T-helper 1 cell treated with Interleukin-12 subunit alpha and Interleukin-12 subunit beta and Interleukin-4 antibody, amounts not matched to agents 30 μg/mL and 1 μg/mL, for 36 hours (primary cell): ENCODE measurements at regions not wholly inside any gene's neighbourhood (a gene's known extent, or its start where the extent isn't known, plus 50 kb on each side); places are given as distances from the start of the nearest gene placed in this dataset.

Experiments
- H3K27ac Mint-ChIP-seq: one replicate; pipeline ENCODE4 v1.8.0; 2021; ENCODE audit warnings: mild to moderate bottlenecking, mixed read lengths
- H3K27me3 Mint-ChIP-seq: one replicate; pipeline ENCODE4 v1.8.0; 2021; ENCODE audit warnings: low read depth, mixed read lengths
- H3K36me3 Mint-ChIP-seq: one replicate; pipeline ENCODE4 v1.8.0; 2021; ENCODE audit warnings: low read depth, mixed read lengths
- H3K4me1 Mint-ChIP-seq: one replicate; pipeline ENCODE4 v1.8.0; 2021; ENCODE audit warnings: low read depth, mixed read lengths
- H3K4me3 Mint-ChIP-seq: one replicate; pipeline ENCODE4 v1.8.0; 2021; ENCODE audit warnings: mild to moderate bottlenecking, moderate library complexity, mixed read lengths
- H3K9me3 Mint-ChIP-seq: one replicate; pipeline ENCODE4 v1.8.0; 2021; ENCODE audit warnings: mixed read lengths

DNA sequence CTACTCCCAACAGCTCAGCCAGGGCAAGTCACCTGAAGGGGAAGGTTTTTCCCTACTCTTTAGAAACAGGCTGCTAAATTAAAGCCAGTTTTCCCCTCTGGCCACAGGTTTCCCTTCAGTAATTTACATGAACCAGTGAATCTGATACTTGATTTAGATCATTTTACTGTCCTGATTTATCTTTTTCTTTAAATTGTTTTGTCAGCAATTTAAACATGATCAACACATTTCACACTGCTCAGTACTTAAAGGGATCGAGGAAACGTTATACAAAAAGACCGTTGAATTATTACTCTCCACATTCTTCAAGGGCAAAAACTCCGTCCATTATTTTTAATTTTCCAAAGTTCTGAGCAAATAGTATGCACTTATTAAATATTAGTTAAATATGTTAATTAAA, 1165.7 kb upstream of the GYPC start:
- Mint-ChIP-seq H3K9me3 (peaks cover 11% of the 10 kb centered on the region), H3K36me3 (no peaks in the 10 kb centered on the region), H3K27ac (no peak overlapping the region), H3K27me3 (no peaks in the 10 kb centered on the region), H3K4me3 (no peak overlapping the region), H3K4me1 (no peaks in the 10 kb centered on the region)

DNA sequence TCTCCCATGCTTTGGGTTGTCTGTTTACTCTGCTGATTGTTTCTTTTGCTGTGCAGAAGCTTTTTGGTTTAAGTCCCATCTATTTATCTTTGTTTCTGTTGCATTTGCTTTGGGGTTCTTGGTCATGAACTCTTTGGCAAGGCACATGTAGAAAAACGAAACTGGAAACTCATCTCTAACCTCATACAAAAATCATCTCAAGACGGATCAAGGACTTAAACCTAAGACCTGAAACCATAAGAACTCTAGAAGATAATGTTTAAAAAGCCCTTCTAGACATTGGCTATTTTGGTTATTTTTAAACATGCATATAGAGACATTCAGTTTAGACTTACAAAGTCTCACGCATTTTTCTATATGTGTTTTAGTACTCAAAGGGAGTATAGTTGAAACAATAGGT, 1164.3 kb upstream of the GYPC start:
- H3K36me3 Mint-ChIP-seq, result no peaks in the 10 kb centered on the region
- no peaks in the 10 kb centered on the region for H3K27me3 Mint-ChIP-seq
- H3K9me3 Mint-ChIP-seq, result peaks cover 11% of the 10 kb centered on the region
- no peak overlapping the region for H3K4me3 Mint-ChIP-seq
- H3K4me1 Mint-ChIP-seq, result no peaks in the 10 kb centered on the region
- no peak overlapping the region for H3K27ac Mint-ChIP-seq

DNA sequence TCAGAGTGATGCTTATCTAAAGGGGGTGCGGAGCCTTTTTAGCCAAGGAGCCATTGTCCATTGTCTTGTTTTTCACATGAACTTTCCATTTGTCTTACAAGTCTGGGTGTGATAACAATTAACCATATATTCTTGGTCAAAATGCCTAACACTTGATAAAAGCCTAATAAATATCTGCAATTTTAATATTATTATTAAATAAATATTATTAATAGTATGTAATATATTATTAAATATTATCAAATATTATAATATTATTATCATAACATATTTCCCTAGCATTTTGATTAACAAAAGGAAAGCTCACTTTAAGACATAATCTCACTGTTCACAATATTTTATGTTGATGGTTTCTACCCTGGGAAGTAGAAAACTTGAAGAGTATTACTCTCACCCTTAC, 1143.6 kb upstream of the GYPC start:
- Mint-ChIP-seq H3K4me1 (no peaks in the 10 kb centered on the region), H3K36me3 (no peaks in the 10 kb centered on the region), H3K9me3 (peaks cover 7% of the 10 kb centered on the region), H3K4me3 (no peak overlapping the region), H3K27me3 (no peaks in the 10 kb centered on the region), H3K27ac (no peak overlapping the region)

DNA sequence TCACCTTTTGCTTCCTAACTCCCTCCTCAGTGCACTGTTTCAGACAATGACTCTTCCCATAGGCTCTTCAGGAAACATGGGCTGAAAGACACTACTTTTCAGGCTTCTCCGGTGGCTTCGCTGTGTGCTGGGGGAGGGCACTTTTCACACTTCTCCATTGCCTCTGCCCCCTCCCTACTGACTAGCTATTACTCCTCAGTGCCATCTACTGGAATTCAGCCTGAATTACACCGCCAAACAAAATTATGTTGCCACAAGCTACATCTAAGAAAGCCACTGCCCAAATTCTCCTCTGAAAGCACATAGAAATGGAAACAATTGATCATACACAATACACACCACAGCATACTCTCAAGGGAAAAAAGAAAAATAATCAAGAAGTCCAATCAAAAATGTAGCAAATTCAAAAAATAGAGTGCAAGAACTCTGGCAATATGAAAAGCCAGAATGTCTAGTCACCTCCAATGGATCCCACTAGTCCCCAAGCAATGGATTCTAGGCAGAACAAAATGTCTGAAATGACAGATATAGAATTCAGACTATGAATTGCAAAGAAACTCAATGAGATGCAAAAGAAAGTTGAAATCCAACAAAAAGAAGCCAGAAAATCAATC, 1139.4 kb upstream of the GYPC start:
- Mint-ChIP-seq H3K4me3 (no peak overlapping the region), H3K27me3 (no peaks in the 10 kb centered on the region), H3K27ac (no peak overlapping the region), H3K36me3 (no peaks in the 10 kb centered on the region), H3K9me3 (peaks cover 4% of the 10 kb centered on the region), H3K4me1 (no peaks in the 10 kb centered on the region)

DNA sequence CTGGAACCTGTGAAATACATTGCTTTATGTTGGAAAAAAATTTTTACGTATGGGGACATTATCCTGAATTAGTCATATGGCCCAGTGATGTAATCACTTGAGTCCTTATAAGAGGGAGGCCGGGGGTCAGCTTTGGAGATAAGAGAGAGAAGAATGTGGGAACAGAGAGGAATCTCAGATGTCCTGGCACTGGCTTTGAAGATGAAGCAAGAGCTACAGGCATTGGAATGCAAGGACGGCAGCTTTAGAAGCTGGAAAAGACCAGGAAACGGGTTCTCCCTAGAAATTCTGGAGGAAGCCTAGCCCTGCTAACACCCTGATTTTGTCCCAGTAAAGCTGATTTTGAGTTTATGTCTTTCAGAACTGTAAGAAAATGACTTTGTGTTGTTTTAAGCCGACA, 1129.9 kb upstream of the GYPC start:
- Mint-ChIP-seq H3K27ac (no peak overlapping the region), H3K36me3 (no peaks in the 10 kb centered on the region), H3K4me3 (no peak overlapping the region), H3K4me1 (no peaks in the 10 kb centered on the region), H3K9me3 (peaks cover 4% of the 10 kb centered on the region), H3K27me3 (no peaks in the 10 kb centered on the region)

DNA sequence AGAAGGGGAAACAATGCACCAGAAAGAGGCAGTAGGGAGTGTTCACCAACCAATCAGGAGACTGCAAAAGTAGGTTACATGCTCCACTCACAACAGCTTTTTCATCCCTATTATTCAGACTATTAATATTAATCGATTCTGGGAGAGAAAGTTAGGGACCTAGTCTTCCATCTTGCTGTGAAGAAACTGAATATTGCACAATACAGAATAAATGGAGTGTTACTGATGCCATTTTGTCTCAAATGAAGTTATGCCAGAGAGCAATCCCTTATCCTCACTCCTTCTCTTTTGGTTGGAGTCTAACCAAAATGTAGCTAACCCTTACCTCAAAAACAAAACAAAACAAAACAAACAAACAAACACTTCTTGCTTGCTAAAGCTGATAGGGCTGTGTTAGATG, 1120.9 kb upstream of the GYPC start:
- Mint-ChIP-seq H3K27me3 (no peaks in the 10 kb centered on the region), H3K4me1 (no peaks in the 10 kb centered on the region), H3K36me3 (no peaks in the 10 kb centered on the region), H3K9me3 (peaks cover 15% of the 10 kb centered on the region), H3K4me3 (no peak overlapping the region), H3K27ac (no peak overlapping the region)

DNA sequence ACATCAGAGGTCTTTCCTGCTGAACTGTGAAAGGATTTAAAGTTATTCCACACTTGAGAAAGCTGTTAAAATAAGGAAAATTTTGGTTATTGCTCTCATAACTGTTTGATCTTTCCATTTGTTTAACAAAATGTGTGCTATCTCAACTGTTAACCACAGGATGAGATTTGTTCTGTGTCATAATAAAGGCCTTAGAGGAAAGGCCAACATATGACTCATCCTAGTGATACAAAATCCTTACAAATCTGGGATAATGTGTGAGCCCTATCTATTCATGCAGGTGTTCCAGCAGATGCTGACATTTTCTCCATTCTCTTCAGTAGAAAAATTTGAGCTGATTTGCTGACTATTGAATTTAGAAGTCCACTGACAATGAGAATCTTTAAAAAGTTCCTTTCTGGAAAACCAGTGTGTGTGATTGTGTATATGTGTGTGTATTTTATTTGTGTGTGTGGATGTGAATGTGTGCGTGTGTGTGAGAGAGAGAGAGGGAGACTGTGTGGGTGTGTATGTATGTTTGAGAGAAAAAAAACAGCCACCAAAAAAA, 1111.9 kb upstream of the GYPC start:
- peaks cover 4% of the 10 kb centered on the region for H3K9me3 Mint-ChIP-seq
- H3K27ac Mint-ChIP-seq, result no peak overlapping the region
- no peaks in the 10 kb centered on the region for H3K36me3 Mint-ChIP-seq
- no peaks in the 10 kb centered on the region for H3K27me3 Mint-ChIP-seq
- H3K4me3 Mint-ChIP-seq, result no peak overlapping the region
- H3K4me1 Mint-ChIP-seq, result no peaks in the 10 kb centered on the region

DNA sequence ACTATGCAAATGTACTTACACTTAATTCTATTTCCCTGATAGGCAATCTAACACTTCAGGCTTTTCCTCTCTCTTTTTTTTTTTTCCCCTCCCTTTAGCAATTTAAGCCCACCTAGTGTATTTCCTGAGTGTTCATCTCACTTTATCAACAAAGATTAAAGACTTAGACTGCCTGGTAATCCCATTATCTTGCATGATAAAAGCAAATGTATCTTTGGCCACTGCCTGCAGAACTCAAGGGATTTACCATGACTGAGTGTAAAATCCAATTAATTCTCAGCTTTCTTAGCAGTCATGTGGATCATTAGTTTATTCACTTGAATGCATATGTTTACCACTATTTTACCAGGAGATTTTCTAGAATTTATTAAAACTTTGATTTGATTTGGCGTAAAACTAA, 1102.2 kb upstream of the GYPC start:
- Mint-ChIP-seq H3K4me3 (no peak overlapping the region), H3K9me3 (peaks cover 16% of the 10 kb centered on the region), H3K4me1 (no peaks in the 10 kb centered on the region), H3K36me3 (no peaks in the 10 kb centered on the region), H3K27me3 (no peaks in the 10 kb centered on the region), H3K27ac (no peak overlapping the region)

DNA sequence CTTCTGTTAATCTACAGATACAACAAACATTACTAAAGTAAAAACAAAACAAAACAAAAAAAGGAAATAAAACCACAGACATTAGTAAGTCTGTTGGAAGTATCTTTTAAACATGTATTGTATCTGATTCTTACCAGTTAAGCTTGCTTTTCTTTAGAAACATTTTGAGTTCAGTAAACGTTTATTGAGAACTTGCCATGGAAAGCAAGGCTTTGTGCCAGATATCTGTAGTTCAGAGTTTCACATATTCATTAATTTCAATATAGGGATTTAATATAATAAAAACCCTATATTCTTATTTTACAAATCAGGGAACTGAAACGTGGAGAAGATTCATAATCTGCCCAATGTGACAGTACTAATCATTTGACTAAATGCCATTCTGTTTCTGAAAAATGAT, 1101.0 kb upstream of the GYPC start:
- H3K36me3 Mint-ChIP-seq, result no peaks in the 10 kb centered on the region
- no peak overlapping the region for H3K27ac Mint-ChIP-seq
- no peaks in the 10 kb centered on the region for H3K4me1 Mint-ChIP-seq
- H3K27me3 Mint-ChIP-seq, result no peaks in the 10 kb centered on the region
- H3K4me3 Mint-ChIP-seq, result no peak overlapping the region
- H3K9me3 Mint-ChIP-seq, result peaks cover 9% of the 10 kb centered on the region

DNA sequence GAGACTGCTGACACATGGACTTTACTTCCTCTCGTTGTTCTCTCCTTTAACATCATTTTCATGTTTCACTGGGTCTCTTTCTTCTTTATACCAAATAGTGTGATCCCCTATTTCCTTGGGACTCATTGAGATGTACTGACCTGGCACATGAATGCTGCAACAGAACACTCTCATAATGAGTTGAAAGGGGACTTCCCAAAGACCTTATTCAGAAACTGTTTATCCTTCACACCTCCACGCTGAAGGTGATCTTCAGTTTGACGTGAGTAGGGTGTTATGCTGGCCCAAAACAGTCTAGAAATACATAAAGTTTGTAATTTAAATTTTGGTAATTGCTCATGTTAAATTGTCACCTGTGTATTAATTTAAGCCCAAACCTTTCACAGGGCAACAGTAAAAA, 1096.8 kb upstream of the GYPC start:
- Mint-ChIP-seq H3K36me3 (no peaks in the 10 kb centered on the region), H3K27ac (no peak overlapping the region), H3K27me3 (no peaks in the 10 kb centered on the region), H3K4me3 (no peak overlapping the region), H3K4me1 (no peaks in the 10 kb centered on the region), H3K9me3 (no peaks in the 10 kb centered on the region)

DNA sequence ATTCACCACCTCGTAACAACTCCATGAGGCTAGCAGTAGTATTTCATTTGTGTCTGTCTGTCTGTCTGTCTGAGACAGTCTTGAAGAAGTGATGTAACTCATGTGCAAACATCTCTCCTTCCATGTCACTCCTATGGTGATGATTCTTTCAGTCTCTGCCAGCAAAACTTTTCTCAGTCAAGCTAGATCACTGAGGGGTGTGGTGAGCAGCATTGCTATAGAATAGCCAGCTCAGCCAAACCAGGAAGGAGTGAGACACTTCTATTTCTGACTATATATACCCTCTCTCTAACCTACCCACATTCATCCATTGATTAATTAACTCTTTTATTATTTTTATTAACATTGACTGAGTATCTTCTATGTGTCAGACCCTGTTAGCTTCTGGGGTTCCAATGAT, 1095.1 kb upstream of the GYPC start:
- Mint-ChIP-seq H3K4me1 (no peaks in the 10 kb centered on the region), H3K9me3 (no peaks in the 10 kb centered on the region), H3K36me3 (no peaks in the 10 kb centered on the region), H3K27ac (no peak overlapping the region), H3K4me3 (no peak overlapping the region), H3K27me3 (no peaks in the 10 kb centered on the region)

DNA sequence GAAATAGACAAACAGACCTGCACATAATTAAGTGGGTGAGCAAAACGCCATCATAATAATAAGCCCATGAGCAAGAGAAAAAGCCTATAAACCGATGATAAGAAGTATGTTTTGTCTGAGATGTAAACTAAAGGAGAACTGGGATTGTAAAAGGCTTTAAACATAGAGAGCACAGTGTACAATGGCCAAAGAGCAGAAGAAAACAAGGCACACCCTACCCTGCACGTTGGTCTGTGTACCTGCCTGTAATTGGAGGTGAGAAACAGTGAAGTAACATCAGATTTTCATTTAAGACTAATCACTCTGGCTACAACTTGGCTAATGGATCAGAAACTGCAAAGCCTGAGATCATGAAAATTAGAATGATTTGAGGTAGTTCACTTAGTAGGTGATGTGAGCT, 1094.7 kb upstream of the GYPC start:
- Mint-ChIP-seq H3K9me3 (no peaks in the 10 kb centered on the region), H3K27ac (no peak overlapping the region), H3K4me3 (no peak overlapping the region), H3K4me1 (no peaks in the 10 kb centered on the region), H3K36me3 (no peaks in the 10 kb centered on the region), H3K27me3 (no peaks in the 10 kb centered on the region)

DNA sequence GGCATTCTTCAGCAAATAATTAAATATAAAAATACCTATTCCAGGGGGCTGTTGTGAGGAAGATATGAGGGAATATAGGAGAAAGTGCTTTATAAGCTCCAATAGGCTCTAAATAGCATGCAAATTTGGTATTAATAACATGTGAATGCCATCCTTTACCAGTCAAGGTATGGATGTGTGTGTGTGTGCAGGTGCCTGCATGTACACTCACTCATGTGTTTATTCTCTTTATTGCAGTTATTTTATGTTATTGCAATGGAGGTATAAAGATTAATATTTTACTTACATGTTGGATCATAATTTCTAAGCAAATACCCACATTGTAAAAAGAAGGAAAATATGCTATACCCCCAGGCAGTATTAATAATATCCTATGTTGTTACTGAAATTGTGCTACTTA, 1093.0 kb upstream of the GYPC start:
- H3K4me3 Mint-ChIP-seq, result no peak overlapping the region
- no peaks in the 10 kb centered on the region for H3K36me3 Mint-ChIP-seq
- H3K9me3 Mint-ChIP-seq, result peaks cover 2% of the 10 kb centered on the region

DNA sequence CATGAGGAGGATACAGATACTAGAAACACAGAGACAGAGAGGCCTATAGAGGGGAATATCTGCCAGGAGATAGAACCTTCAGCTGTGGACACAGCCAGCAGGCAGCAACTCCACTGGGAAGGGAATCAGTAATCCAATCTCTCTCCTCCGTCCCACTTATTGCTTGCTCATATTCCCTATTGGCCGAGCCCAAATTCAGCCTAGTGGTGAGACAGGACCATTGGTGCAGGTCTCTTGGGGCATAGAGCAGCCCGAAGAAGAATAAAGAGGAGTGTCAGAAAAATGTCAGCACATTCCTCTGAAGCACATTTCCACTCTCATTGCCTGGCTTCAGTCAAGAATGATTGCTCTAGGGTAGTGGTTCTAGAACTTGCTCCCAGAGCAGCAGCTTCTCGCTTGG, 1091.5 kb upstream of the GYPC start:
- Mint-ChIP-seq H3K9me3 (peaks cover 4% of the 10 kb centered on the region), H3K4me3 (no peak overlapping the region), H3K4me1 (no peaks in the 10 kb centered on the region), H3K27me3 (no peaks in the 10 kb centered on the region), H3K36me3 (no peaks in the 10 kb centered on the region), H3K27ac (no peak overlapping the region)

More for the DNA sequence above, 1093.0 kb upstream of the GYPC start:
- Mint-ChIP-seq H3K4me1 (no peaks in the 10 kb centered on the region), H3K27ac (no peak overlapping the region), H3K27me3 (no peaks in the 10 kb centered on the region)

DNA sequence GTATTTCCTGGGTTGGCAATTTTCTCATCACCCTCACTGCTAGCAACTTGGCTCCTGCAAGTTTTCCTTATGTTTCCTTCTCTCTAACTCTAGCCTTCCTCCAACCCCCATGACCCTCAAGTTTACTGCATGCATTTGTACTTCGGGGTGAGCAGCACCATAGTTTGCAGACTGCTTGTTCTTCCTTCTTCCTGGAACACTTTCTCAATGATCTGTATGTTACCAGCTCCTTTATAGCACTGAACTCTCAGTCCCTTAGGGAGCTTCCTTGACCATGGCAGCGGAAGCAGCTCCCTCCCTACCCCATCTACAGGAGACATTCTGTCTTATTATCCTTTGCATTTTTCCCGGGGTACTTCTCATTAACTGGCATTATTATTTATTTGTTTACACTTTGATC, 1089.5 kb upstream of the GYPC start:
- H3K9me3 Mint-ChIP-seq, result peaks cover 4% of the 10 kb centered on the region
- no peaks in the 10 kb centered on the region for H3K36me3 Mint-ChIP-seq
- H3K27ac Mint-ChIP-seq, result no peak overlapping the region
- no peaks in the 10 kb centered on the region for H3K4me1 Mint-ChIP-seq
- H3K4me3 Mint-ChIP-seq, result no peak overlapping the region
- no peaks in the 10 kb centered on the region for H3K27me3 Mint-ChIP-seq

DNA sequence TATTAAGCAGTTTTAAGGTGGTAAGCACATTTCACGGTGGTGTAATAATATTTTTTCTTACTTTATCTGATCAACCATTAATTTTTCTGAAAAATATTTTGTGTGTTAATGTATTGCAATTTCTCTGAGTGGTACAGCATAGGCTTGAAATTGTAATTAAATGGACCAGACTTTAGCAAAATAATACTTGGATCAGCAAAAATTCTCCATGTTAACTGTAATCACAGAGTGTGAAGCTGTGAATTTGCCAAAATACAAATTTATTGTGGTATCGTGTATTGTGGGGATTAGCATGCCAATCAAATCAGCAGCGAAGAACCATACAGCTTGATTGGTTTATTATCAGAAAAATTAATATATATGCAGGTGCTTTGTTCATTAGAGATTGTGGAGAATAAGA, 1088.9 kb upstream of the GYPC start:
- Mint-ChIP-seq H3K4me3 (no peak overlapping the region), H3K27ac (no peak overlapping the region), H3K27me3 (no peaks in the 10 kb centered on the region), H3K9me3 (peaks cover 4% of the 10 kb centered on the region), H3K4me1 (no peaks in the 10 kb centered on the region), H3K36me3 (no peaks in the 10 kb centered on the region)
